ENCODE measurements at regions not wholly inside any gene's neighbourhood (a gene's known extent, or its start where the extent isn't known, plus 50 kb on each side); places are given as distances from the start of the nearest gene placed in this dataset.

DNA sequence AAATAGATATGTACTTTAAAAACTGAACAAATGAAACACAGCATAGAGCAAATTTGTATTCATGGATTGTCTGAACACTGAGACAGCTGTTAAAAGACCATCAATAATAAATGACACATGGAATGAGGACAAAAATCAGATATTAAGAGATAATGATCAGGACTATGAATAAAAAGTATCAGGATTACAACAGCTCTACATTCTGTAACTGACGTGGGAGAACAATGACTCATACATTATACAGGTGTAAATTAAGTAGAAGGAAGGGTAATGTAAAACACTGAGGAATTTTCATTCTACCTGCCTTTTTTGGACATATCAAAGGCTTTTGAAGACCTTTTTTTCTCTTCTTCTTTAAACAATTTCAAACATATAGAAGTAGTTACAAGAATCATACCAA, 310.9 kb upstream of the ANO3 start:
- DNase-seq (ENCODE audit: low read depth, low spot score) (no peak), ATAC-seq (no peak)
- ChIA-PET CTCF (no interaction called here), POLR2A (no interaction called here)
- Histone ChIP-seq H3K4me3 (ENCODE audit: low read depth in 2 of 2, low read length in 2 of 2) (no peak overlapping the region), H3K9me3 (ENCODE audit: control insufficient read depth, insufficient read depth, low read depth, low read length) (no peaks in the 10 kb centered on the region), H3K27ac (ENCODE audit: low read length) (no peak overlapping the region), H3K36me3 (ENCODE audit: control insufficient read depth, insufficient read depth, low read length) (no peaks in the 10 kb centered on the region), H3K4me1 (ENCODE audit: control insufficient read depth, insufficient read depth, low read length) (no peaks in the 10 kb centered on the region), H3K27me3 (ENCODE audit: control insufficient read depth, insufficient read depth, low read length) (no peaks in the 10 kb centered on the region)
- intact Hi-C loops (cut with micrococcal nuclease; ENCODE audit: unreplicated experiment) (no loop called here), in situ Hi-C loops (cut with HindIII; ENCODE audit: low pct_unique_long_range_greater_than_20kb, low sequenced_read_pairs) (no loop called here)
- TF ChIP-seq SIN3A (IDR thresholded peaks at IDR 0.05; ENCODE audit: borderline replicate concordance, insufficient read depth, low read depth, low read length) (no peak), TCF7L2 (IDR thresholded peaks at IDR 0.05; ENCODE audit: low read depth, low read length) (no peak), POLR2AphosphoS5 (IDR thresholded peaks at IDR 0.05; ENCODE audit: low read depth, low read length) (no peak)
- TF ChIP-seq, protein P1, sequence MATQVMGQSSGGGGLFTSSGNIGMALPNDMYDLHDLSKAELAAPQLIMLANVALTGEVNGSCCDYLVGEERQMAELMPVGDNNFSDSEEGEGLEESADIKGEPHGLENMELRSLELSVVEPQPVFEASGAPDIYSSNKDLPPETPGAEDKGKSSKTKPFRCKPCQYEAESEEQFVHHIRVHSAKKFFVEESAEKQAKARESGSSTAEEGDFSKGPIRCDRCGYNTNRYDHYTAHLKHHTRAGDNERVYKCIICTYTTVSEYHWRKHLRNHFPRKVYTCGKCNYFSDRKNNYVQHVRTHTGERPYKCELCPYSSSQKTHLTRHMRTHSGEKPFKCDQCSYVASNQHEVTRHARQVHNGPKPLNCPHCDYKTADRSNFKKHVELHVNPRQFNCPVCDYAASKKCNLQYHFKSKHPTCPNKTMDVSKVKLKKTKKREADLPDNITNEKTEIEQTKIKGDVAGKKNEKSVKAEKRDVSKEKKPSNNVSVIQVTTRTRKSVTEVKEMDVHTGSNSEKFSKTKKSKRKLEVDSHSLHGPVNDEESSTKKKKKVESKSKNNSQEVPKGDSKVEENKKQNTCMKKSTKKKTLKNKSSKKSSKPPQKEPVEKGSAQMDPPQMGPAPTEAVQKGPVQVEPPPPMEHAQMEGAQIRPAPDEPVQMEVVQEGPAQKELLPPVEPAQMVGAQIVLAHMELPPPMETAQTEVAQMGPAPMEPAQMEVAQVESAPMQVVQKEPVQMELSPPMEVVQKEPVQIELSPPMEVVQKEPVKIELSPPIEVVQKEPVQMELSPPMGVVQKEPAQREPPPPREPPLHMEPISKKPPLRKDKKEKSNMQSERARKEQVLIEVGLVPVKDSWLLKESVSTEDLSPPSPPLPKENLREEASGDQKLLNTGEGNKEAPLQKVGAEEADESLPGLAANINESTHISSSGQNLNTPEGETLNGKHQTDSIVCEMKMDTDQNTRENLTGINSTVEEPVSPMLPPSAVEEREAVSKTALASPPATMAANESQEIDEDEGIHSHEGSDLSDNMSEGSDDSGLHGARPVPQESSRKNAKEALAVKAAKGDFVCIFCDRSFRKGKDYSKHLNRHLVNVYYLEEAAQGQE (IDR thresholded peaks at IDR 0.05; ENCODE audit: insufficient read depth in 1 of 2, low read depth in 2 of 2, low read length in 1 of 2) = no peak
- TF ChIP-seq, protein P2, sequence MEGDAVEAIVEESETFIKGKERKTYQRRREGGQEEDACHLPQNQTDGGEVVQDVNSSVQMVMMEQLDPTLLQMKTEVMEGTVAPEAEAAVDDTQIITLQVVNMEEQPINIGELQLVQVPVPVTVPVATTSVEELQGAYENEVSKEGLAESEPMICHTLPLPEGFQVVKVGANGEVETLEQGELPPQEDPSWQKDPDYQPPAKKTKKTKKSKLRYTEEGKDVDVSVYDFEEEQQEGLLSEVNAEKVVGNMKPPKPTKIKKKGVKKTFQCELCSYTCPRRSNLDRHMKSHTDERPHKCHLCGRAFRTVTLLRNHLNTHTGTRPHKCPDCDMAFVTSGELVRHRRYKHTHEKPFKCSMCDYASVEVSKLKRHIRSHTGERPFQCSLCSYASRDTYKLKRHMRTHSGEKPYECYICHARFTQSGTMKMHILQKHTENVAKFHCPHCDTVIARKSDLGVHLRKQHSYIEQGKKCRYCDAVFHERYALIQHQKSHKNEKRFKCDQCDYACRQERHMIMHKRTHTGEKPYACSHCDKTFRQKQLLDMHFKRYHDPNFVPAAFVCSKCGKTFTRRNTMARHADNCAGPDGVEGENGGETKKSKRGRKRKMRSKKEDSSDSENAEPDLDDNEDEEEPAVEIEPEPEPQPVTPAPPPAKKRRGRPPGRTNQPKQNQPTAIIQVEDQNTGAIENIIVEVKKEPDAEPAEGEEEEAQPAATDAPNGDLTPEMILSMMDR (IDR thresholded peaks at IDR 0.05) = no peak
- BruUV-seq (replicated peaks) = no TSS peak

DNA sequence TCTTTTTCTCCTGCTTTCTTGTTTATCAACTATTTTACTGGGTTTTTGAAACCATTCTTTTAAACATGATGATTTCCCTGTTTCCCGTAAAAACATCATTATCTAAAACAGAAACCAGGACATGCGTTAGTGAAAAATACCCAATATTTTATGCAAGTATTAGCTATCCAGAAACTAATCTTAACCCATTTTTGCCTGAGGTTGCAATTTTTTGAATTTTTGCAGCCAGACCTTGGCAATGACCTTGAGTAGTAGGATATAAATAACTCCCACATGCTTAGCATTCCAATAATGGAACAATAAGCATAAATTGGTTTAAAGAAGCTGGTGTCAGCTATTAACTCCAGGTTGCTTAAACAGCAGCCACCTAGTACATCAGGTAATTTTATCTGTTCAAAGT, 308.9 kb upstream of the ANO3 start:
- Histone ChIP-seq H3K27ac (ENCODE audit: low read length) (no peak overlapping the region), H3K4me3 (ENCODE audit: low read depth in 2 of 2, low read length in 2 of 2) (no peak overlapping the region), H3K4me1 (ENCODE audit: control insufficient read depth, insufficient read depth, low read length) (no peaks in the 10 kb centered on the region), H3K9me3 (ENCODE audit: control insufficient read depth, insufficient read depth, low read depth, low read length) (no peaks in the 10 kb centered on the region), H3K27me3 (ENCODE audit: control insufficient read depth, insufficient read depth, low read length) (no peaks in the 10 kb centered on the region), H3K36me3 (ENCODE audit: control insufficient read depth, insufficient read depth, low read length) (no peaks in the 10 kb centered on the region)
- no TSS peak for BruUV-seq (replicated peaks)
- ChIA-PET POLR2A (no interaction called here), CTCF (no interaction called here)
- DNase-seq (ENCODE audit: low read depth, low spot score) = no peak
- ATAC-seq = no peak
- intact Hi-C loops (cut with micrococcal nuclease; ENCODE audit: unreplicated experiment) = no loop called here
- in situ Hi-C loops (cut with HindIII; ENCODE audit: low pct_unique_long_range_greater_than_20kb, low sequenced_read_pairs) = no loop called here
- no peak for TF ChIP-seq SIN3A (IDR thresholded peaks at IDR 0.05; ENCODE audit: borderline replicate concordance, insufficient read depth, low read depth, low read length)
- no peak for TF ChIP-seq POLR2AphosphoS5 (IDR thresholded peaks at IDR 0.05; ENCODE audit: low read depth, low read length)
- TF ChIP-seq, protein P1 (IDR thresholded peaks at IDR 0.05; ENCODE audit: insufficient read depth in 1 of 2, low read depth in 2 of 2, low read length in 1 of 2) = no peak
- TF ChIP-seq, protein P2 (IDR thresholded peaks at IDR 0.05) = no peak
- no peak for TF ChIP-seq TCF7L2 (IDR thresholded peaks at IDR 0.05; ENCODE audit: low read depth, low read length)
